WTC11 (cell line): ENCODE measurements at regions not wholly inside any gene's neighbourhood (a gene's known extent, or its start where the extent isn't known, plus 50 kb on each side); places are given as distances from the start of the nearest gene placed in this dataset.

ENCODE experiments used
- ATF2 ChIP-seq: sonication (generic); formaldehyde crosslinking; IDR thresholded peaks from 2 replicates; pipeline ENCODE4 v1.8.1; 2022; ENCODE audit warnings: low read depth, missing genetic modification reagents, borderline replicate concordance
- ATF6 ChIP-seq: sonication (generic); formaldehyde crosslinking; IDR thresholded peaks from 2 replicates; pipeline ENCODE4 v1.8.1; 2023; ENCODE audit warnings: mild to moderate bottlenecking, missing genetic modification reagents
- CREB1 ChIP-seq: sonication (generic); formaldehyde crosslinking; IDR thresholded peaks from 2 replicates; pipeline ENCODE4 v1.8.0; 2023; ENCODE audit warnings: mild to moderate bottlenecking, missing genetic modification reagents
- CTCF ChIP-seq: fragments of 200-600 bp; IDR thresholded peaks from 2 replicates; pipeline ENCODE4 v1.8.0; 2022; ENCODE audit warnings: antibody characterized with exemption
- ERG ChIP-seq: fragments of 250-450 bp; sonication (Bioruptor Pico); IDR thresholded peaks from 2 replicates; pipeline ENCODE4 v1.8.0; 2021; ENCODE audit warnings: mild to moderate bottlenecking
- ETV6 ChIP-seq: sonication (generic); formaldehyde crosslinking; IDR thresholded peaks from 2 replicates; pipeline ENCODE4 v1.8.1; 2022; ENCODE audit warnings: mild to moderate bottlenecking, missing genetic modification reagents
- GRHL2 ChIP-seq: fragments of 250-450 bp; sonication (Bioruptor Pico); IDR thresholded peaks from 2 replicates; pipeline ENCODE4 v1.8.0; 2022; ENCODE audit warnings: mild to moderate bottlenecking, moderate library complexity; ENCODE audit not compliant: insufficient replicate concordance, severe bottlenecking
- MAX ChIP-seq: sonication (generic); formaldehyde crosslinking; IDR thresholded peaks from 2 replicates; pipeline ENCODE4 v1.8.0; 2022; ENCODE audit warnings: mild to moderate bottlenecking, missing genetic modification reagents
- NR2C2 ChIP-seq: sonication (generic); formaldehyde crosslinking; IDR thresholded peaks from 2 replicates; pipeline ENCODE4 v1.8.0; 2022; ENCODE audit warnings: mild to moderate bottlenecking, missing genetic modification reagents
- SP1 ChIP-seq: sonication (generic); formaldehyde crosslinking; conservative IDR thresholded peaks from 2 replicates; pipeline ENCODE4 v1.8.1; 2022; ENCODE audit warnings: missing genetic modification reagents
- ZNF232 ChIP-seq: sonication (generic); formaldehyde crosslinking; IDR thresholded peaks from 2 replicates; pipeline ENCODE4 v1.8.0; 2022; ENCODE audit warnings: mild to moderate bottlenecking, missing genetic modification reagents
- TF ChIP-seq, protein P1 (sequence below): fragments of 250-450 bp; sonication (Bioruptor Pico); IDR thresholded peaks from 2 replicates; pipeline ENCODE4 v2.1.2; 2022; ENCODE audit warnings: mild to moderate bottlenecking, moderate library complexity

DNA sequence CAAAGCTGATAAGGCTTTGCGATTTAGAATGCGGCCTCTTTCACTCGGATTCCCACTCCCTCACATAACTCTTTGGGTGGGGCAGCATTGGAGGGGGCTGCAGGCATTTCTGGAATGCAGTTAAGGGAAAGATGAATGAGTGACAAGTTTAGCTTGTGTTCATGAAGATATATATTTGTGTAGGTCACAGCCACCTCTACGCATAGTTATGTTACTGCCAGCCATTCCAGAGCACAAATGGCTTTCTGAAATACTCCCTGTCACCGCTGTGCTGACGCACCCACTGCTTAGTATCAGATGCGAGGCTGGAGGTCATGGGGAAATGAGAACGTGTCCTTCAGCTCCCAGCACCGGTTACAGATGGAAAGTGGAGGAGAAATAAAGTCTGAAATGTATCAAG, 54.1 kb upstream of the ATP1A1 start:
- TF ChIP-seq ZNF232 (CRISPR knock-in tag) (no peak), GRHL2 (no peak), CTCF (no peak), CREB1 (no peak), NR2C2 (CRISPR knock-in tag) (no peak), ATF2 (CRISPR knock-in tag) (no peak), ATF6 (CRISPR knock-in tag) (no peak), ERG (no peak), SP1 (CRISPR knock-in tag) (no peak), MAX (no peak), ETV6 (CRISPR knock-in tag) (no peak)
- TF ChIP-seq, protein P1, sequence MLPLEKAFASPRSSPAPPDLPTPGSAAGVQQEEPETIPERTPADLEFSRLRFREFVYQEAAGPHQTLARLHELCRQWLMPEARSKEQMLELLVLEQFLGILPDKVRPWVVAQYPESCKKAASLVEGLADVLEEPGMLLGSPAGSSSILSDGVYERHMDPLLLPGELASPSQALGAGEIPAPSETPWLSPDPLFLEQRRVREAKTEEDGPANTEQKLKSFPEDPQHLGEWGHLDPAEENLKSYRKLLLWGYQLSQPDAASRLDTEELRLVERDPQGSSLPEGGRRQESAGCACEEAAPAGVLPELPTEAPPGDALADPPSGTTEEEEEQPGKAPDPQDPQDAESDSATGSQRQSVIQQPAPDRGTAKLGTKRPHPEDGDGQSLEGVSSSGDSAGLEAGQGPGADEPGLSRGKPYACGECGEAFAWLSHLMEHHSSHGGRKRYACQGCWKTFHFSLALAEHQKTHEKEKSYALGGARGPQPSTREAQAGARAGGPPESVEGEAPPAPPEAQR (CRISPR knock-in tag), result no peak
